ENCODE measurements at regions not wholly inside any gene's neighbourhood (a gene's known extent, or its start where the extent isn't known, plus 50 kb on each side); places are given as distances from the start of the nearest gene placed in this dataset.

DNA sequence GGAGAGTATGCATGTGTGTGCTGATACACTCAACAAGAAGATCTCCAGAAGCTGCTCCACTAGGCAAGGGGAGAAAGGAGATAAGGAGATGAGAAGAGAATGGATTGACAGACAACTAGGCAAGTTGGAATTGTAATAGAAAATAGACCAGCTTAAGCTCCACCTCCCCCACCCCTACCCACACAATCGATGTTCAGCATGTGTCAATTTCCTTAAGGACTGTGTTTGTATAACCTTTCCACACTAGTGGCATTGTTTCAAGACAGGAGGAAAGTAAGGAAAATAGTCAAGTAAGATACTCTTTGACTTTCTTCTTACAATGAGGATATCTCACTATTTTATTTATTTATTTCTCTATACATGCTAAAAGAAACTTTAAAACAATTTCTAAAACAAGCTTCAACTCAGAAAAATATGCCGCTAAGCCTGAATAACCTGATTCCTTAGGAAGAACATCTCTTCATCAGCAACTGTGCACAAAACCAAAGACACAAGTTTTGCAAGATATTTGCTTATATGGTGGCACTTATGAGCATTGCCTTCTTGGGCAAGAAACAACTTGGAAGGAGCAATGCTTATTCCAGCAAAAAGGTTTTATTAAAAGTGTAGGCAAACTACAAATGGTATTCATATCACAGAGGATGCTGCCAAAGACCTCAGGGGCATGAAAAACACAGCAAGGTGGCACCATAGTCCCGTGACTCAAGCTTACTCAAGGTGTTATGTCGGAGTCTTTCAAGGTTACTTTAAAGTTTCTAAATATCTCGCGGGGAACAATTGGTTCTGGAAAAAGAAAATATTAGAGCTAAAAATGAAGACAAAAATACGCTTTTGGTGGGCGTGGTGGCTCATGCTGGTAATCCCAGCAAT lies 249.1 kb downstream of the COL12A1 start:
- TF ChIP-seq, protein P1, sequence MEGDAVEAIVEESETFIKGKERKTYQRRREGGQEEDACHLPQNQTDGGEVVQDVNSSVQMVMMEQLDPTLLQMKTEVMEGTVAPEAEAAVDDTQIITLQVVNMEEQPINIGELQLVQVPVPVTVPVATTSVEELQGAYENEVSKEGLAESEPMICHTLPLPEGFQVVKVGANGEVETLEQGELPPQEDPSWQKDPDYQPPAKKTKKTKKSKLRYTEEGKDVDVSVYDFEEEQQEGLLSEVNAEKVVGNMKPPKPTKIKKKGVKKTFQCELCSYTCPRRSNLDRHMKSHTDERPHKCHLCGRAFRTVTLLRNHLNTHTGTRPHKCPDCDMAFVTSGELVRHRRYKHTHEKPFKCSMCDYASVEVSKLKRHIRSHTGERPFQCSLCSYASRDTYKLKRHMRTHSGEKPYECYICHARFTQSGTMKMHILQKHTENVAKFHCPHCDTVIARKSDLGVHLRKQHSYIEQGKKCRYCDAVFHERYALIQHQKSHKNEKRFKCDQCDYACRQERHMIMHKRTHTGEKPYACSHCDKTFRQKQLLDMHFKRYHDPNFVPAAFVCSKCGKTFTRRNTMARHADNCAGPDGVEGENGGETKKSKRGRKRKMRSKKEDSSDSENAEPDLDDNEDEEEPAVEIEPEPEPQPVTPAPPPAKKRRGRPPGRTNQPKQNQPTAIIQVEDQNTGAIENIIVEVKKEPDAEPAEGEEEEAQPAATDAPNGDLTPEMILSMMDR (IDR thresholded peaks at IDR 0.05; ENCODE audit: low read depth, low read length), result no peak
- no peak overlapping the region for H3K4me3 ChIP-seq (ENCODE audit: low read depth, low read length)
- H3K27me3 ChIP-seq (ENCODE audit: control insufficient read depth, insufficient read depth, low read length), result no peaks in the 10 kb centered on the region
- DNase-seq (ENCODE audit: low read depth, low spot score), result no peak
- ChIA-PET CTCF (no interaction called here), POLR2A (no interaction called here)
- no peaks in the 10 kb centered on the region for H3K9me3 ChIP-seq (ENCODE audit: control insufficient read depth, insufficient read depth, low read length)
- no peak overlapping the region for H3K27ac ChIP-seq (ENCODE audit: low read depth, low read length)

DNA sequence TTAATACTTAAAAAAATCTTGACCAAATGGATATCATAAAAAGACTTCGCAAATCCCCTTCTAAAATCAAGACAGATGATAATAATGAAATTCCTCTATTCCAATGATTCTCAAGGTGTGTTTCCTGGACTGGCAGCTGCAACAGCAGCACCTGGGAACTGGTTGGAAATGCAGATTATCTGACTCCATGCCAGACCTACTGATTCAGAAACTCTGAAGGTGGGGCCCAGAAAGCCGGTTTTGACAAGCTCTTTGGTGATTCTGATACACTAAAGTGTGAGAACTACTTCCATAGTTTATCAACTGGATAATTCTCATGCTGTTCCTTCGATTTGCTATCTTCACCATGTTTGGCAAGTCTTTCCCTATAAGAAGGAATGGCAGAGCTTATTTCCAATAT lies 252.1 kb downstream of the COL12A1 start:
- no peak for DNase-seq (ENCODE audit: low read depth, low spot score)
- CTCF ChIA-PET, result no interaction called here
- Histone ChIP-seq H3K4me3 (ENCODE audit: low read depth, low read length) (no peak overlapping the region), H3K27me3 (ENCODE audit: control insufficient read depth, insufficient read depth, low read length) (no peaks in the 10 kb centered on the region), H3K27ac (ENCODE audit: low read depth, low read length) (no peak overlapping the region), H3K9me3 (ENCODE audit: control insufficient read depth, insufficient read depth, low read length) (no peaks in the 10 kb centered on the region)
- TF ChIP-seq, protein P1 (IDR thresholded peaks at IDR 0.05; ENCODE audit: low read depth, low read length), result no peak
- POLR2A ChIA-PET, result no interaction called here

DNA sequence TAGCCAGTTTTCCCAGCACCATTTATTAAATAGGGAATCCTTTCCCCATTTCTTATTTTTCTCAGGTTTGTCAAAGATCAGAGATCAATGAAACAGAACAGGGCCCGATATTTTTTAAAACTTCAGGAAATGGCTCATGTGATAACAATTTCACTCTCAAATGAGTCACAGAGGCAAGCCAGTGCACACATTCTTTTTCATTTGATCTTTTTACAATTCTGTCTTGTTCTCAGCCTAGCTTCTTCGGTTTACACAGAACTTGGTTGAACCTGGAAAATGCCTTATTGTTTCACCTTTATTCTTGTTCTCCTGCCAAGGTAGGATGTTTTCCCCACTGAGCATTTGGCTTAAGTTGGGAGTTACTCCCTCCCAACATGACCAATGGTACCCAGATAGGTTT lies 258.9 kb downstream of the COL12A1 start:
- no peaks in the 10 kb centered on the region for H3K9me3 ChIP-seq (ENCODE audit: control insufficient read depth, insufficient read depth, low read length)
- peak overlapping the region; percentile 11; the same call in 1 of the 2 replicates for H3K4me3 ChIP-seq (ENCODE audit: low read depth, low read length)
- peak; percentile 32 for DNase-seq (ENCODE audit: low read depth, low spot score)
- H3K27ac ChIP-seq (ENCODE audit: low read depth, low read length), result peak overlapping the region; percentile 75
- TF ChIP-seq, protein P1 (IDR thresholded peaks at IDR 0.05; ENCODE audit: low read depth, low read length), result no peak
- H3K27me3 ChIP-seq (ENCODE audit: control insufficient read depth, insufficient read depth, low read length), result no peaks in the 10 kb centered on the region
- POLR2A ChIA-PET, result no interaction called here
- CTCF ChIA-PET, result no interaction called here

DNA sequence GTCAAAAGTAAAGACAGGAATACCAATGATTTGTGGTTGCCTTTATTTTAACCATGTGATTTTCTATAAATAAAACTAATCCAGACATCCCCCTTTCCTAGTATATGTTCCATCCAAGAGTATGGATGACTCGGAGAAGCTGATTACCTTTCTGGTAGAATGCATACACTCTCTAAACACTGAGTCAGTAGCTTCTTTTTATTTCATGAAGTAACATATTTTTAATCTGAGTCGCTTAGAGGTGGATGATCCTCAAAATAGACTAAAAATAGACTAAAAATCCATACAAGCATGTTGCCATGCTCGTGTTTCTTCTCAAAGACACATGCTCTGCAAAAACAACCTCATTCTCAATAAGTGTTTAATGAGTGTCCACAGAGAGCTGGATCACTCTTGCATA lies 263.7 kb downstream of the COL12A1 start:
- POLR2A ChIA-PET, result no interaction called here
- Histone ChIP-seq H3K27me3 (ENCODE audit: control insufficient read depth, insufficient read depth, low read length) (no peaks in the 10 kb centered on the region), H3K9me3 (ENCODE audit: control insufficient read depth, insufficient read depth, low read length) (no peaks in the 10 kb centered on the region), H3K27ac (ENCODE audit: low read depth, low read length) (no peak overlapping the region), H3K4me3 (ENCODE audit: low read depth, low read length) (no peak overlapping the region)
- TF ChIP-seq, protein P1 (IDR thresholded peaks at IDR 0.05; ENCODE audit: low read depth, low read length), result no peak
- no peak for DNase-seq (ENCODE audit: low read depth, low spot score)
- CTCF ChIA-PET, result no interaction called here

DNA sequence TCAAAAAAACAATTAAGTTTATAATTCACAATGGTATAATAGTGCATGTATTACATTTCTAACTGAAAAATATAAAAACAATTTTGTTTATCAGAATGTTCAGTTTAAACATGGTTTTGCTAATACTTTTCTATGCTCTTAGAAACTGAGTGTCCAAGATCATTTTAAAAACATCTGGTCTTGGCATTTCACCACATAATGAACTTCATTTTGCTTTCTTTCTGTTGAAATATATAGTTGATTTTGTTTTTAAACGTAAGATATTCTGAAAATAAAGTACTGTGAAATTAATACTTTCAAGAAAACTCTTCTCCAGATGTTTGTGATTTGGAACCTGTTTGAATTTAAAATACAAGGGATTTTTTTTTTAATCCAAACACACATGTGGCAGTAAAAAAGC lies 264.4 kb downstream of the COL12A1 start:
- Histone ChIP-seq H3K9me3 (ENCODE audit: control insufficient read depth, insufficient read depth, low read length) (no peaks in the 10 kb centered on the region), H3K4me3 (ENCODE audit: low read depth, low read length) (no peak overlapping the region), H3K27me3 (ENCODE audit: control insufficient read depth, insufficient read depth, low read length) (no peaks in the 10 kb centered on the region), H3K27ac (ENCODE audit: low read depth, low read length) (no peak overlapping the region)
- ChIA-PET CTCF (no interaction called here), POLR2A (no interaction called here)
- no peak for DNase-seq (ENCODE audit: low read depth, low spot score)
- TF ChIP-seq, protein P1 (IDR thresholded peaks at IDR 0.05; ENCODE audit: low read depth, low read length), result no peak

Measured in AG04450 (cell line).